NCI-H146 treated with DMSO at 0.1 percent for 48 hours (cell line): ENCODE measurements at regions not wholly inside any gene's neighbourhood (a gene's known extent, or its start where the extent isn't known, plus 50 kb on each side); places are given as distances from the start of the nearest gene placed in this dataset.

Experiments
- DNase-seq: peaks from one replicate; lab custom pipeline; 2025; ENCODE audit not compliant: unreplicated experiment; lab: John Stamatoyannopoulos, UW

DNA sequence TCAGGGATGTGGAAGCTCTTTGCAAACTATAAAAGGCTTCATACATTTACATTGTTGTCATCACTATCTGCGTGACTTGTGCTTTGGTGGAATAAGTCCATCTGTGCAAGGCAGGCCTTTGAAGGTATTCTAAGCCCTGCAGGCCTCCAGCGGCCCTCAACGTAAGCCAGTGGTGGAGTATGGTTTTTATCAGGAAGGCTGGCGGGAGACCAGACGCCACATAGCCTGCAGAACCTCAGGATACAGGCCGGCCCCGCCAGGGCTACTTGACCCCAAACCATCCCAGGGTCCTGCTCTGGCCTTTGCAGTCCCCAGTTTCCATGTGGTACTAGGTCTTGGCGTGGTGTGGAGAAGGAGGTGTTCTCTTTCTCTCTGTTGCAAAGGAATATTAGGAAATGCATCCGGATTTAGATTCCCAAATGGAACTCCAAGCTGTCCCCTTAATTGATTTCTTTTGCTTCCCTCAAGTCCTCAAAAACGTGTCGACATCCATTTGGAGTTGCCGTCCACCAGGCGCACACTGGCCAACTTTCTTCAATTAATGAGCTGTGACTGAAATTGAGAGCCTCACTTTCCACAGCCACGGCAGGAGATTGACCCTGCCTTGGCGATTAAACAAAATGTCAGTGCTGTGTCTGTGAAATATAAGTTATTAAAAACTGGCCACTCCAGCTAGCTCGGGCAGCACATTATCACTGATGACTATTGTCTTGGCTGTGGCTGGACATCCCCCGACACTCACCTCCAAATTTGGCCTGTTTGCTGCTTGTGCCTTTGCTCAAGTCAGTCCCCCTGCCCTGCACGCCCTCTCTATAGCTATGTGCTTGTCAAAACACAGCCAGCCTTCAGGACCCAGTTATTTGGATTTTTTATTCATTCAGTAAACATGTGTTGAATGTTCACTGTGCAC lies 239.8 kb upstream of the TLE3 start:
- no peak for DNase-seq

DNA sequence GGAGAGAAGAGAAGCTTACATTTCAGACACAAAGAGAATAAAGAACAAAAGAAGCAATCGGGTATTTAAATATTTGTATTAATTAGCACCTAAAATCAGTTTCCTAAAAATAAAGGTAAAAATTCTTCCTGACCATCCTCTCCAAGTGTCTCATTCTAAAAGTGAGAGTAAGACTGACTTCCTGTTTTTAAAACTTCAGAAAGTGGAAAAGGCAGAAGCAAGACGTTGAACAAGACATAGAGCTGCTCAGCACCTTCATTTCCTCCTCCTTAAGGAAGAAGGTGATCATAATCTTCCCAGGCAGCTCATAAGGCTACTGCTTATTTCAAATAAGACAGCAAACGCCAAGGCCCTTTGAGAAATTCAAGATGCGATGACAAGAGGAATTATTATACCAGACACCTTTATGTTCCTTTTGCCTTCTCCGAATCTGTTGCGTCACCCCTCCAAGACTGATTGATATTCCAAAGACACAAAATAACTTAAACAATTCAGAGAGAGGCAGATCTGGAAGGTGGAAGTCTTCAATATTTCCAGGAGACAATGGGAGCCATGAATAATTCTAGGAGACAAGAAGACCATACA lies 238.8 kb upstream of the TLE3 start:
- no peak for DNase-seq

- no peak for DNase-seq
These were observed 236.6 kb upstream of the TLE3 start for GRCh38 chr15:70334286-70334685.

GRCh38 chr15:70329179-70329578 lies 231.5 kb upstream of the TLE3 start:
- no peak for DNase-seq

- DNase-seq = no peak
These were observed 231.0 kb upstream of the TLE3 start for GRCh38 chr15:70328679-70329115.

GRCh38 chr15:70327856-70328678 lies 230.3 kb upstream of the TLE3 start:
- no peak for DNase-seq

GRCh38 chr15:70327328-70327855 lies 229.7 kb upstream of the TLE3 start:
- no peak for DNase-seq

GRCh38 chr15:70324001-70324974 lies 226.6 kb upstream of the TLE3 start:
- peak; percentile 4 for DNase-seq

DNA sequence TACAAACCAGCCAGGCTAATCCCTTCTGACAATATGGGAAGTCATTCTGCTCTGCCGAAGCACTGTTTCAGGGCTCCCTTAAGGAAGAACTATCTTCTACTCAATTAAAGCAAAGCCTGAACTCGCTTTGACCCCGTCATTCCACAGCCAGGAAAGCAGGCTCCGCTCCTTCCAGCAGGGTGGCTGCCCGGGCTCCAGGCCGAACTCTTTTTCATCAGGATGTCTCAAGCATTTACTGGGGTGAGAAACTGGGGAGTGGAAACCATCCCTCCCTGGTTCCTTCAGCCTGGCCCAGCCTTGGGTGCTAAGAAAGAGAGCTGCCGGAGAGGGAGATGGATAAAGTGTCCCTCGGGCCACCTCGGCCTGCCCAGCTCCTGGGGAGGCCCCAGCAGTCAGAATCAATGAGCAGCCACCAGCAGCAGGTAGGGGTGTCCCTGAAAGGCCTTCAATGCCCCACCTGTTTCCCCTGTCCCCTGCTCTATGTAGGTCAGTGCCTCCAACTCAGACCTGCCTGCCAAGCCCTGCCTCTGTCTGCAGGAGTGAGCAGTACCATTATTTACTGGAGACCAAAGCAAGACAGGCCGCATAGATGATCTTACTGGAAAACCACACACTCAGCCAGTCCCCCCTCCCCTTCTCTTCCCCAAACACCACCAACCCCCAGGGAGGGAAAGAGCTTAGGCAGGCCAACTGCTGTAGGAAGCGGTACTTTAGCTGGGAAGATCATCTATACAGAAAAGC lies 225.6 kb upstream of the TLE3 start:
- DNase-seq = no peak

DNA sequence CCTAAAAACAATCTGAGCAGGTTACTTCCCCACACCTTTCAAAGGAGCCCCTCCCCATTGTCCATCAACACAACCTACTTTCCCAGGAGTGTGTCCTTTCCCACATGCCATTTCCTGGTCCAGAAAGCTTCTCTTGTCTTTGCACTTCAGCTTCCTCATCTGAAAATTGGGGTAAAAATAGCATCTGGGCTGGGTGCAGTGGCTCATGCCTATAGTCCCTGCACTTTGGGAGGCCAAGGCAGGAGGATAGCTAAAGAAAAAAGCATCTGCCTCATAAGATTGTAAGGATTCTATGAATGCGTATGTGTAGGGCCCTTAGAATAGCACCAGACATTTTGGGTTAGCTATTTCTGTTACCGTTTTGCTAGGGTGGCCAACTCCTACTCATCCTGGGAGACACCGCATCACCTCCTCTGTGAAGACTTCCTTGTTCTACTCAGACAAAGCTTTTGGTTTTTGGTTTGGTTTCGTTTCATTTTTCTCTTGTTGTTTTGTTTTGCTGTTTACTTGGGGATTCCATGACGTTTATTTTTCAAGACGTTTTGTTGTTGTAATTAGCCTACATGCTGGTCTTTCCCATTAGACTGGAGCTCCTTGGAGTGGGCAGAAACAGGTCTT lies 224.4 kb upstream of the TLE3 start:
- DNase-seq = no peak

GRCh38 chr15:70321172-70321819 lies 223.6 kb upstream of the TLE3 start:
- no peak for DNase-seq

DNA sequence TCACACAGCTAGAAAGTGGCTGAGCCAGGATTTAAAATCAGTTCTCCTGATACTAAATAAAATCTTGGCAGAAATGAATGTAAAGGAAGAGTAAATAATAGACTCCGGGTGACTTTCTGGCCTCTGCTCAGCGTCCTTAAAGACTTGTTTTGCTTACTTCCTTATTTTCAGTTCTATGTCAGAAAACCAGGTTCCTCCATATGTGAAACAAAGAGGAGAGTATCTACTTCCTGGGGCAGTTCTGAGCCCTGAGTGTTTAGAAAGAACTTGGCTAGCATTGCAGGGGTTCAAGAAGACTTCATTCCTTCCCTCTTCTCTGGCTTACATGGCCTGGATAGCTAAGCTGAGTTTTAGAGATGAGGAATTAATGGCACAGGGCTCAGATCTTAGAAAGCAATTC lies 222.8 kb upstream of the TLE3 start:
- DNase-seq = no peak

- no peak for DNase-seq
These were observed 222.4 kb upstream of the TLE3 start for GRCh38 chr15:70320077-70320476.

DNA sequence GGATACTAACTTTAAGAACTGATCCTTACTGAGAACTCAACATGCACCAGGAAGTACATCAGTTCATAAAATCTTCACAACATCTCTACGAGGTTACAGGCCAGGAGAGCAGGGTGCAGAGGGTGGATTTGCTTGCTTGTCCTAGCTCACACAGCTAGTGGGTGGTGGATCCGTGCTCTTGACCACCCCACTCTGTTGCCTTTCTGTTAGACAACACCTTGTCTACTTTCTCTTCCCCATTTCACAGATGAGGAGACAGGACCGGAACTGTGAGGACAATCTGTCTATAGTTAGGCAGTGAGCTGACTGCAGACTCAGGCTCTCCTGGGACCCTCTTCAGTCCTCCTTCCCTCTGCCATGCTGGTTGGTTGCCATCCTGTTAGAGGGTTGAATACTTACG lies 221.7 kb upstream of the TLE3 start:
- DNase-seq = no peak

GRCh38 chr15:70318594-70319465 lies 221.1 kb upstream of the TLE3 start:
- DNase-seq = no peak

GRCh38 chr15:70316059-70316600 lies 218.4 kb upstream of the TLE3 start:
- DNase-seq = no peak

- DNase-seq = no peak
These were observed 217.7 kb upstream of the TLE3 start for GRCh38 chr15:70315431-70315830.
